Activated T-cell treated with anti-CD3 and anti-CD28 coated beads, Interleukin-2, amount 50 U/mL, for 1 hour (primary cell): ENCODE measurements at regions not wholly inside any gene's neighbourhood (a gene's known extent, or its start where the extent isn't known, plus 50 kb on each side); places are given as distances from the start of the nearest gene placed in this dataset.

Source experiments
- DNase-seq: peaks from one replicate; pipeline ENCODE4 v3.0.0-alpha.2; 2020

- no peak for DNase-seq
Measured at GRCh38 chr21:35792569-35793305, 267.6 kb downstream of the SETD4 start.

- no peak for DNase-seq
Measured at GRCh38 chr21:35791541-35792325, 268.6 kb downstream of the SETD4 start.

GRCh38 chr21:35783721-35784120 is 276.6 kb downstream of the SETD4 start:
- DNase-seq, result no peak

GRCh38 chr21:35782667-35783066 is 277.7 kb downstream of the SETD4 start:
- DNase-seq, result no peak

GRCh38 chr21:35780983-35781382 is 279.3 kb downstream of the SETD4 start:
- no peak for DNase-seq

GRCh38 chr21:35779690-35780570 is 280.4 kb downstream of the SETD4 start:
- no peak for DNase-seq

- DNase-seq, result no peak
Measured at GRCh38 chr21:35779167-35779566, 281.2 kb downstream of the SETD4 start.

- no peak for DNase-seq
Measured at GRCh38 chr21:35777081-35777480, 283.2 kb downstream of the SETD4 start.

- no peak for DNase-seq
Measured at GRCh38 chr21:35775778-35776544, 284.4 kb downstream of the SETD4 start.

GRCh38 chr21:35770101-35770945 is 290.0 kb downstream of the SETD4 start:
- no peak for DNase-seq

- DNase-seq, result no peak
Measured at GRCh38 chr21:35768187-35768586, 292.1 kb downstream of the SETD4 start.

GRCh38 chr21:35764586-35764985 is 295.7 kb downstream of the SETD4 start:
- DNase-seq, result no peak

- no peak for DNase-seq
Measured at GRCh38 chr21:35764077-35764476, 296.2 kb downstream of the SETD4 start.

GRCh38 chr21:35754583-35754982 is 305.7 kb downstream of the SETD4 start:
- DNase-seq, result no peak

- DNase-seq, result no peak
Measured at GRCh38 chr21:35753308-35753707, 307.0 kb downstream of the SETD4 start.

- DNase-seq, result no peak
Measured at GRCh38 chr21:35751171-35751570, 309.2 kb downstream of the SETD4 start.

GRCh38 chr21:35749904-35750303 is 310.4 kb downstream of the SETD4 start:
- no peak for DNase-seq

GRCh38 chr21:35748678-35749314 is 311.5 kb downstream of the SETD4 start:
- no peak for DNase-seq

- DNase-seq, result no peak
Measured at GRCh38 chr21:35743571-35743970, 316.8 kb downstream of the SETD4 start.

GRCh38 chr21:35738347-35738961 is 321.9 kb downstream of the SETD4 start:
- DNase-seq, result no peak
